RWPE1 (cell line): ENCODE measurements at regions not wholly inside any gene's neighbourhood (a gene's known extent, or its start where the extent isn't known, plus 50 kb on each side); places are given as distances from the start of the nearest gene placed in this dataset.

ENCODE experiments used
- CTCF ChIA-PET: fragments of 350-600 bp; sonication (Branson Sonifier 250); formaldehyde crosslinking; extraction: SDS; loops from one replicate; lab custom pipeline; 2021; lab: Yijun Ruan, JAX
- POLR2A ChIA-PET: fragments of 400-600 bp; formaldehyde crosslinking; extraction: SDS; loops from one replicate; lab custom pipeline; 2020; ENCODE audit warnings: antibody characterized with exemption; ENCODE audit not compliant: low non-redundant PET; lab: Yijun Ruan, JAX
- DNase-seq: peaks from one replicate; pipeline ENCODE4 v3.0.0; 2012; ENCODE audit warnings: low spot score
- H3K27ac ChIP-seq: fragments of 450-650 bp; 2 replicates; pipeline ENCODE4 v1.5.1; 2017
- TF ChIP-seq, protein P1 (sequence below): fragments of 450-650 bp; conservative IDR thresholded peaks from 2 replicates; pipeline ENCODE4 v1.5.1; 2017; ENCODE audit warnings: low read depth, mild to moderate bottlenecking

DNA sequence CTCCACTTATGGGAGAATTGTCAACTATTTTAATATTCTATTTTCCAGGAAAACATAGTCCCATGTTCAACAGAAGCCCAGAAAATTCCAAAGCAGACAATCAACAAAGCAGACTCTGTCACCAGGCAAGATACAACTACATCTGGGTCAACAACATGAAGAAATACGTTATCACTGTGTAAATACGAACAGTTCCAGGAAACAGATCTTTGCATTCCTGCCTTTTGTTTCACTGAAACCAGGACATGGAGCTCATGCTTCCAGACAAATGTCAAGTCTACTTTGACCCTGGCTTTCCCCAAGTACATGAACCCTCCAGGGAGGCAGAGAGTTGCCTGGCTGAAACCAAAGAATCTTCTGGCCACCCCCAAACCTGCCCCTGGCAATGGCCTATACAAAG is 106.7 kb downstream of the SETD4 start:
- CTCF ChIA-PET, result no interaction called here
- H3K27ac ChIP-seq, result no peak overlapping the region
- TF ChIP-seq, protein P1, sequence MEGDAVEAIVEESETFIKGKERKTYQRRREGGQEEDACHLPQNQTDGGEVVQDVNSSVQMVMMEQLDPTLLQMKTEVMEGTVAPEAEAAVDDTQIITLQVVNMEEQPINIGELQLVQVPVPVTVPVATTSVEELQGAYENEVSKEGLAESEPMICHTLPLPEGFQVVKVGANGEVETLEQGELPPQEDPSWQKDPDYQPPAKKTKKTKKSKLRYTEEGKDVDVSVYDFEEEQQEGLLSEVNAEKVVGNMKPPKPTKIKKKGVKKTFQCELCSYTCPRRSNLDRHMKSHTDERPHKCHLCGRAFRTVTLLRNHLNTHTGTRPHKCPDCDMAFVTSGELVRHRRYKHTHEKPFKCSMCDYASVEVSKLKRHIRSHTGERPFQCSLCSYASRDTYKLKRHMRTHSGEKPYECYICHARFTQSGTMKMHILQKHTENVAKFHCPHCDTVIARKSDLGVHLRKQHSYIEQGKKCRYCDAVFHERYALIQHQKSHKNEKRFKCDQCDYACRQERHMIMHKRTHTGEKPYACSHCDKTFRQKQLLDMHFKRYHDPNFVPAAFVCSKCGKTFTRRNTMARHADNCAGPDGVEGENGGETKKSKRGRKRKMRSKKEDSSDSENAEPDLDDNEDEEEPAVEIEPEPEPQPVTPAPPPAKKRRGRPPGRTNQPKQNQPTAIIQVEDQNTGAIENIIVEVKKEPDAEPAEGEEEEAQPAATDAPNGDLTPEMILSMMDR, result no peak
- no peak for DNase-seq
- POLR2A ChIA-PET, result no interaction called here

DNA sequence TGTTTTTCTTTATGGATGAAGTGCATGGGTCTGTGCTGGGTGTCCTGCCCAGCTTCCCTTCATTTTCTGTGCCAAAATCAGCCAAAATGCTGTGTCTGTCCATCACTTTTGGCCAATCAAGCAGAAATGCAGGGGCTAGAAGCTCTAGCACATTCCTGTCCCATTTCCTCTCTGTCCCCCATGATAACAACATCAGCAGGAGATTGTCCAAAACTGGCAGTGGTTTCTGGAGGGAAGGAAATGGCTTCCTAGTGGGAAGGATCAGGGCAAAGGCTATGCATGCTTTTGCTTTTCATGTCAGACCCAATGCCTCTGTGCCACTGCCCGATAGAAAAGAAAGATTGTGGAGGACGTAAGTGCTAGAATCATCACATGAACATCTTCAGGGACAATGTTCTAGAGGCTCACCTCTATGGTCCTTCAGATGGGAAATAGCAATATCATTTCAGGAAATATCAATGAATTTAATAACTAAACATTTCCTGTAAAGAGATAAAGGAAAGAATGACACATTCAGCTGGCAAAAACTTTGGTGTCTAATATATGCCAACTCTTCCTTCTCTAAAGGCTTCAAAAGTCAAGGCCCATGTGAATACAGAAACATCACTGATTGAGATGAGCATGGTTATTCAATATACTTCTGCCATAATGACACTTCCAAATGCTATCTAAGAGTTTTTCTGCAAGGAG is 107.5 kb downstream of the SETD4 start:
- CTCF ChIA-PET, result no interaction called here
- no peak for DNase-seq
- TF ChIP-seq, protein P1, result no peak
- POLR2A ChIA-PET, result no interaction called here
- H3K27ac ChIP-seq, result no peak overlapping the region

DNA sequence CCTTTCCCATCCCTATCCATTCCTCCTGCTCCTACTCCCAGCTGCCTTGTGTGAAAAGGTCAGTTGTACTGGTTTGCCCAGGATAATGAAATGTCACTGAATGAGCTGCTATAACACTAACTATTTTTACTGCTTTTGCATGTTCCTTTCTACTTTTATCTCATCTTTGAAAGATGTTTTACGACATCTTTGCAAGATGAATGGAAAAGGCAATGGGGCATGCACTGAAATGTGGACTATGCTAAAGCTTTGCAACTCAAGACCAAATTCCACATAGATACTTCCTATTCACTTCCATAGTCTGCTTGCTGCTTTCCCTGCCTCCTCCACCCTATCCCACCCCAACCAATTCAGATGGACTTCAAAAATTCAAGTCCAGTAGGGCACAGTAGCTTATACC is 111.3 kb downstream of the SETD4 start:
- ChIA-PET POLR2A (no interaction called here), CTCF (no interaction called here)
- H3K27ac ChIP-seq, result no peak overlapping the region
- TF ChIP-seq, protein P1, result no peak
- no peak for DNase-seq

DNA sequence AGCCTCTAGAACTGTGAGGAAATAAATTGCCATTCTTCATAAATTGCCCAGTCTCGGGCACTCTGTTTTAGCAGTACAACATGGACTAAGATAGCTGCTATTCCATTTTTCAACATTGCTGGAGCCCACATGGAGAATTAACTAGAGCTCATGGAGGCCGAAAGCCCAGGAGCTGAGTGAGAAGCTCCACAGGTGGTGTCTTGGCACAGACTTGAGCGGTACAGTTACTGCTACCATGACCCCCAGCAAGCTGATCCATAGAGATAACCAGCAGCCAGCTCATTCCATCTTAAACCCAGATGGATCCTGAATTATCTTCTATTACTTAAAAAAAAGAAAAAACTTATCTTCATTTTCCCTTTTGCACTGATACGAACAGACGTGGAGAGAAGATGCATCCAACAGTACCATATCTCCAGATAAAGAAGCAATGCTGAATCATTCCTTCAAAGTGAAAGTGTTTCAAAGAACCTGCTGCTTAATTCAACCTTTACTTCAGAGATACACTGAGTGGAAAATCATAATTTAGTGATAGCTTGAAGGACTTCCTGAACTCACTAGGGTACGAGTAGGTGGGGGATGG is 115.1 kb downstream of the SETD4 start:
- ChIA-PET POLR2A (no interaction called here), CTCF (interaction anchor here (0.6 kb wide), 1 partner anchor 83 kb away, joined by 3 read pairs; no protein-coding TSS in a partner anchor)
- TF ChIP-seq, protein P1, result no peak
- H3K27ac ChIP-seq, result no peak overlapping the region
- DNase-seq, result no peak

DNA sequence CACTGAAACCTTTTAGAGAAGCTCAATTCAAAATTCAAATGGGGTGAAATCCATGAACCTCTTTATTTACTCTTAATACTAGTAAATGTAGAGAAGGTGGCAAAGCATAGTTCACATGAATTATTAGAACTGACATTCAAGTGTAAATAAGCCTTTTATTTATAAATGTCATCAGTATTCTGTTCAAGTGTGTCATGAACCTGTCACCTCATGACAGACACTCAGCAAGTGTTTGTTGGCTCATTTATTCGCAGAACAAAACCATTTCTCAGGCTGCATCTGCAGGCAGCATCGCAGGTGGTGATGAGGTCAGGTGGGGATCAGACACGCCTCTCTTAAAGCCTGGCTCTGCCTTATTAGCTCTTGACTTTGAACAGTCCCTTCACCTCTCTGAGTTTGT is 116.6 kb downstream of the SETD4 start:
- TF ChIP-seq, protein P1, result no peak
- no peak for DNase-seq
- H3K27ac ChIP-seq, result no peak overlapping the region
- CTCF ChIA-PET, result interaction anchor here (0.6 kb wide), 1 partner anchor 170 kb away, joined by 3 read pairs; no protein-coding TSS in a partner anchor
- POLR2A ChIA-PET, result no interaction called here

DNA sequence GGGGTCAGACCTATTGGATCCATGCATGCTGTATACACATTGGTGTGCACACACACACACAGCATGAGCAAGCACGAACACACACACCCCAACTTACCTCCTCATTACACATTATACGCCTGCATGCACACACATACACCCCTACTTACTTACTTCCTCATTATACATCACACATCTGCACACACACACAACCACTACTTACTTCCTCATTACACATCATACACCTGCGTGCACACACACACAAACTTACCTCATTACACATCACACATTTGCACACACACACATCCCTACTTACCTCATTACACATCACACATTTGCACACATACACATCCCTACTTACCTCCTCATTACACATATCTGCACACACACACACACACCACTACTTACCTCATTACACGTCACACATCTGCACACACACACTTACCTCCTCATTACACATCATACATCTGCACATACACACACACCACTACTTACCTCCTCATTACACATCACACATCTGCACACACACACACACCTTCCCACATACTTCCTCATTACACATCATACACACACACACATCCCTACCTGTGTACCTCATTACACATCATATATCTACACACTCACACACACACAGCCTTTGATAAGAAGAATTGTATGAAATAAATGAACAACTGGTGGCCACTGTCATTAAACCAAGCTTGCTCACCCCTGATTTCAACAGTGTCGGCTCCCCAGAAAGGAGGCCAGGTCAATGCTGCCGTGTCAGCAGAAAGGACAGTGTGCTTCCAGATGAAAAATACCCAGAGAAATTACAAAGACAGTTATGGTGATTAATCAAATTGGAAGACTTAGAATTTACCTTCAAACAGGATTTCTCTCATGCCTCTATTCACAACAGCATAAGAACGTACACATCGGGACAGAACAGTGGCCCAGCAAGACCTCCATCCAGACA is 117.8 kb downstream of the SETD4 start:
- no peak for DNase-seq
- no peak overlapping the region for H3K27ac ChIP-seq
- ChIA-PET POLR2A (no interaction called here), CTCF (no interaction called here)
- TF ChIP-seq, protein P1, result no peak
